ENCODE measurements at regions not wholly inside any gene's neighbourhood (a gene's known extent, or its start where the extent isn't known, plus 50 kb on each side); places are given as distances from the start of the nearest gene placed in this dataset.
A peak's percentile ranks its signal among the peaks of the same experiment; 100 is the strongest.

DNA sequence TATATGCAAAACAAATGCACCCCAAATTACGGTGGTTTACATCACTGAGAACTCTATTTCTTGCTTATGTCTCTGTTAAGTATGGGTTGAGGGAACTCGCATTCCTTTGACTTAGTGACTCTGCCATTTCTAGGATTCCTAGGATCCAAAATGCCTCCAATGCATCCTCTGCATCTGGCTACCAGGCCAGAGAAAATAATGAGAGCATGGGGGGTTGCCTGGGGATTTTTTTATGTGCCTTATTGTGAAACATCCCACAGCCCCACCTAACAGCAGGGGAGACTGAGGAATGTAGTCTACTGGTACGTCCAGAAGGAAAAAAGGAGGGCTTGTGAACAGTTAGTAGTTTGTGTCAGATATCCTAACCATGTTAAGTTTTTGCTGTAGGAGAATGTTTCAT is 466.0 kb upstream of the ARRDC3 start:
- H3K4me1 ChIP-seq (replicated peaks in 1 of 2): no peaks in the 10 kb centered on the region
- no peak overlapping the region for H3K4me3 ChIP-seq
- WGBS, 10 experiments: 0 to 92% (median 80%) methylated on average over 1 to 2 of the region's 3 CpGs; no CpG with 5 or more reads in 2 of the 10 experiments
- ATAC-seq (replicated peaks in 6 of 8): no peak
- no peak overlapping the region for H3K27ac ChIP-seq
- in situ Hi-C loops (cut with MboI; ENCODE audit: low pct_unique_long_range_greater_than_20kb in 2 of 9, low sequenced_read_pairs in 9 of 9, unreplicated experiment in 9 of 9): no loop called here

DNA sequence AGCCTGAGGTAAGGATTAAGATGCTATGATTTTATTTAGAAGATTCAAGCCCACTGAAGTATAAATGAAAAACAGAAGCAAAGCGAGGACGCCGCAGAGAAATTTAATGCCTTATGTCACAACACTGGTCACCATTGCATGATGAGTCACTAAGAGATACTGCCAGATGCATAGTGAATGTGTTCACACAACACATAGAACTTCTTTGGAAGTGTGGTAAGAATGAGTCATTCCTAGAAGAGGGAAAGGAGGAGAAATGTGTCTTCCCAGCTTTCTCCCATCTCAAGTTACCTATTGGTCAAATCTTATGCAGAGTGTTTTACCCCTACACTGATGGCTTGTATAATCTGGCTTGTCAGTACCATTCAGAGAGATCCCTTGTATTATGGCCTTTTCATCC is 465.3 kb upstream of the ARRDC3 start:
- no peaks in the 10 kb centered on the region for H3K4me1 ChIP-seq (replicated peaks in 1 of 2)
- H3K27ac ChIP-seq: no peak overlapping the region
- WGBS, 10 experiments: 8 to 87% (median 47%) methylated on average over 1 to 3 of the region's 3 CpGs; no CpG with 5 or more reads in 3 of the 10 experiments
- H3K4me3 ChIP-seq: no peak overlapping the region
- ATAC-seq (replicated peaks in 6 of 8): peak; percentile 50 to 99 (median 80)
- in situ Hi-C loops (cut with MboI; ENCODE audit: low pct_unique_long_range_greater_than_20kb in 2 of 9, low sequenced_read_pairs in 9 of 9, unreplicated experiment in 9 of 9): no loop called here

DNA sequence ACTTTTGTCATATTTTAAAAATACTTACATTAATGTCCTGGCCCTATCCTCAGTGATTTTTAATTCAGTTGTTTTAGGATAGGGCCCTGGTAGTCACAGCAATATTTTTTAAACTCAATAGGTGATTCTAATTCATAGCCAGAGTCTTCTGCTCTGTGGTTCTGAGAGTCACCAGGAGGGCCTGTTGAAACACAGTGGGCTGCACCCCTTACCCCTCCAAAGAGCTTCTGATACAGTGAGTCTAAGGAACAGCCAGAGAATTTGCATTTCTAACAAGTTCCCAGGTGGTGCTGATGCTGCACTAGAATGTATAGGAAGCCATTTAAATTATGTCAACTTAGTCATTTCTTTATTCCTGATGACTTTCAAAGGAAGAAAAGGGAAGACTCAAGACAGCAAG is 458.3 kb upstream of the ARRDC3 start:
- H3K4me3 ChIP-seq: no peak overlapping the region
- in situ Hi-C loops (cut with MboI; ENCODE audit: low pct_unique_long_range_greater_than_20kb in 2 of 9, low sequenced_read_pairs in 9 of 9, unreplicated experiment in 9 of 9): no loop called here
- no peak for ATAC-seq (replicated peaks in 6 of 8)
- H3K4me1 ChIP-seq (replicated peaks in 1 of 2): peaks cover 4 to 14% of the 10 kb centered on the region in 2 donors
- no peak overlapping the region for H3K27ac ChIP-seq

DNA sequence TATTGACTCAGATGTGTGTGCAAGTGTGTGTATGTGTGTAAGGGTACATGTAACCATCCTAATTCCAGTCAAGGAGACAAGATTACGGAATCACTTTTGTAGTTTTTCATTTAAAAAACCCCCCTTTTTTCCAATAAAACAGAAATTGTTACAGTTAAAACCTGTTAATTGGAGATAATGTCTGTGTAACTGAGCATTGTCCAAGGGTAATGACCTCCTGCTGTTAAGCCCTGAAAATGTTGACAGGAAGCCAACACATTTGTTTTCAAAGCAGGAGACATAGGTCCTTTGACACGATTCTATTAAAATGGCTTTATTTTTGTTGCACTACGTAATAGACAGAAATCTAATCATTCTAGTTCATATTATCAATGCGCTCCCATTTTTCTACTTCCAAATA is 457.3 kb upstream of the ARRDC3 start:
- Histone ChIP-seq H3K27ac (no peak overlapping the region), H3K4me1 (replicated peaks in 1 of 2) (peaks cover 4 to 14% of the 10 kb centered on the region in 2 donors), H3K4me3 (no peak overlapping the region)
- in situ Hi-C loops (cut with MboI; ENCODE audit: low pct_unique_long_range_greater_than_20kb in 2 of 9, low sequenced_read_pairs in 9 of 9, unreplicated experiment in 9 of 9): no loop called here
- ATAC-seq (replicated peaks in 6 of 8): peak in 1 of 8 experiments; percentile 50
- WGBS, 10 experiments: 48 to 93% (median 80%) methylated on average over 2 to 4 of the region's 4 CpGs; no CpG with 5 or more reads in 2 of the 10 experiments

DNA sequence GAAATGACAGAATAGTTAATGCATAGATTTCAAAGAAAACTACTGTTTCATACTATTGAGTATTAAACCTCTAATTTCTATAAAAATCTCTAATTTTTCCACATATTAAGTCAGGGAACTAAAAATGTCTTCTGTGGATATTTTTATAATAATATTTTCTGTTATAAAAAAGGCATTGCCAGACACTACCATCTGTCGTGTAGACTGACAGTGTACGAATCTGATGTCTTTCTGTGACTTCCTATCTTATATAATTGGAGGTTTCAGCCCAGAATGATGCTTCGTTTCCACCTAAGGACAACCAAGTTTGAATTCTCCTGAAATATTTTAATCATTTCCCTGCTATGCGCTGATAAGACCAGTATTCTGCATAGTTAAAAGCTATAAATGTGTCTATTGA is 456.6 kb upstream of the ARRDC3 start:
- no peak for ATAC-seq (replicated peaks in 6 of 8)
- H3K4me3 ChIP-seq: no peak overlapping the region
- in situ Hi-C loops (cut with MboI; ENCODE audit: low pct_unique_long_range_greater_than_20kb in 2 of 9, low sequenced_read_pairs in 9 of 9, unreplicated experiment in 9 of 9): no loop called here
- H3K4me1 ChIP-seq (replicated peaks in 1 of 2): peaks cover 4 to 14% of the 10 kb centered on the region in 2 donors
- H3K27ac ChIP-seq: no peak overlapping the region
- 10 to 100% (median 94%) methylated on average over 1 to 4 of the region's 4 CpGs for WGBS, 10 experiments

DNA sequence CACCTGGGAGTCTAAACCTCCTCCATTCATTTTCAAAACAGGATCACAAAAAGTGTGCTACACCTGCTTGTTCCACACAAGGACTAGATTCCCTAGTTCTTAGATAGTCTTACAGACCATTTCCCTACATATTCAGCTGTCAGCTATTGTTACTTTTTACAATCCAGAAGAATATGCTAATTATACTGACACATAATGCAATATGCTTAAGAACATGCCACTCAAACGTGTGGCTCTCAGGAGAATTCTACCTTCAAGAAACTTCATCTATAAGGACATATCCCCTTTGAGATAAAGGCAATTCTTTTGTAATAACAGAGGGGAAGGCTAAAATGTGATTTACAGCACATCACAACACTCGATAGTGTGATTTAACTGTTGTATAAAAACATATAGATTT is 456.1 kb upstream of the ARRDC3 start:
- Histone ChIP-seq H3K4me1 (replicated peaks in 1 of 2) (peaks cover 4 to 14% of the 10 kb centered on the region in 2 donors), H3K27ac (no peak overlapping the region), H3K4me3 (no peak overlapping the region)
- ATAC-seq (replicated peaks in 6 of 8): peak in 2 of 8 experiments; percentile 27 to 38
- WGBS, 10 experiments: 0 to 88% (median 49%) methylated on average over 1 to 2 of the region's 2 CpGs; no CpG with 5 or more reads in 2 of the 10 experiments
- in situ Hi-C loops (cut with MboI; ENCODE audit: low pct_unique_long_range_greater_than_20kb in 2 of 9, low sequenced_read_pairs in 9 of 9, unreplicated experiment in 9 of 9): no loop called here

DNA sequence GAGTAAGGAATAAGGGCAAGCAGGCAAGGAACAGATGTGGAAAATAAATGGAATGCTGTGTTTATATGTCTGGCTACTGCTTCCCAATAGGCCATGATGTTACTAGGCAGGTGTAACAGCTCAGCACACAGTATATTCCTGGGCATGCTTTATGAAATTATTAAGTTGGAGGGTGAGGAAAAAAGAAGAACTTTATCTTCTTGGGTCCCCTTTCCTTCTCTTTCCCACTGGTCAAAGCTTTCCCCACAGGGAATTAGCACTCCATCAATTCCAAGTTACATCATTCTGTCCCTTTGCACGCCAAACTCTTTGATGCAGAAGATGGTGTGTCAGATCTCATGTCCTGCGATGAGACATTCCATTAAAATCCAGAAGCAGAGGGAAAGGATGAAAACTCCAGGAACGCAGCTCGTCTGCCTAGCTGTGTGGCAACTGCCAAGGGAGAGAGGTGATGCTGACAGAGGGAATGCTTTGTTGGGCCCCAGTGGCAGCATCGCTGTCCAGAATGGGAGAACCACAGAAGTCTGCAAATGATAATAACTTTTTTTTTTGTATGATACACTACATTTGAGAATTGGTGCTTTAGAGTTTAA is 447.3 kb upstream of the ARRDC3 start:
- H3K4me1 ChIP-seq (replicated peaks in 1 of 2): no peaks in the 10 kb centered on the region
- ATAC-seq (replicated peaks in 6 of 8): no peak
- WGBS, 10 experiments: 2 to 100% (median 90%) methylated on average over 1 to 5 of the region's 5 CpGs; no CpG with 5 or more reads in 3 of the 10 experiments
- no peak overlapping the region for H3K4me3 ChIP-seq
- in situ Hi-C loops (cut with MboI; ENCODE audit: low pct_unique_long_range_greater_than_20kb in 2 of 9, low sequenced_read_pairs in 9 of 9, unreplicated experiment in 9 of 9): no loop called here
- H3K27ac ChIP-seq: no peak overlapping the region

DNA sequence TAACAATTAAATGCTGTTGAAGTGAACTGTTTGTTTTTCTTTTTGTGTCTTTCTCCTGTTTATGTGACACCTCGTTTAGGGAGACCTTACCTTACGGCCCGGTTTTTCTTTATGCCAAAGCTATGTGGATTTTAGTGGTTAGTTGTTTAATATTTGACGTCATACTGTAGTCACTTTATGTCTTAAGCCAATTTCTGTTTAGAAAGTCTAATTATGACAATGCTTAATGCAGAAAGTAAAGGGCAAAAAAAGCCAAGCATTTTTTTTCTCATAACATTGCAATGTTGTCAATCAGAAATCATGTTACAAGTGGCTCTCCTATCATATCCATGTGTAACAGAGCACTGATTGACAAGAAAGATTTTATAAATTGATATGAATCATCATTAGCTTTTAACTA is 442.5 kb upstream of the ARRDC3 start:
- no peak for ATAC-seq (replicated peaks in 6 of 8)
- Histone ChIP-seq H3K4me1 (replicated peaks in 1 of 2) (no peaks in the 10 kb centered on the region), H3K4me3 (no peak overlapping the region), H3K27ac (no peak overlapping the region)
- WGBS, 10 experiments: 50 to 87% (median 79%) methylated on average over 3 to 4 of the region's 4 CpGs; no CpG with 5 or more reads in 1 of the 10 experiments
- in situ Hi-C loops (cut with MboI; ENCODE audit: low pct_unique_long_range_greater_than_20kb in 2 of 9, low sequenced_read_pairs in 9 of 9, unreplicated experiment in 9 of 9): no loop called here

DNA sequence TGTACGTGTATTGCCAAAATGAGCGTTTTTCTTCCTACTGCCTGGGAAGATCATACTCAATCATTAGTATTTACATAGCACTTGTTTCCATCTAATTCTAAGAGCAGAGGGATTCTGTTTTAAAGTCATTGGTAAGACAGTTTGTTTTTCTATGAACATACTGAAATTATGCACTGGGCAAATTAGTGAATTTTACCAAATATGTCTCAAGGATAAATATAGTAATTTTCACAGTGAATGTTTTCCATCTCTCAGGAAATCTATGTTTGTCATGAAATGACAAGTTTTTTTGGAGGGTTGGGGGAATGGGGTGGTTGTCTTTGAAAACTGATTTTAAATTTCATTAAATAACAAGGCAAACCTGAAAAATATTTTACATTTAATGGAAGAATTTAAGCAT is 441.3 kb upstream of the ARRDC3 start:
- H3K4me1 ChIP-seq (replicated peaks in 1 of 2): no peaks in the 10 kb centered on the region
- no peak overlapping the region for H3K4me3 ChIP-seq
- in situ Hi-C loops (cut with MboI; ENCODE audit: low pct_unique_long_range_greater_than_20kb in 2 of 9, low sequenced_read_pairs in 9 of 9, unreplicated experiment in 9 of 9): no loop called here
- ATAC-seq (replicated peaks in 6 of 8): no peak
- WGBS, 10 experiments: 43 to 100% (median 92%) methylated on average over 1 to 2 of the region's 2 CpGs; no CpG with 5 or more reads in 3 of the 10 experiments
- no peak overlapping the region for H3K27ac ChIP-seq

DNA sequence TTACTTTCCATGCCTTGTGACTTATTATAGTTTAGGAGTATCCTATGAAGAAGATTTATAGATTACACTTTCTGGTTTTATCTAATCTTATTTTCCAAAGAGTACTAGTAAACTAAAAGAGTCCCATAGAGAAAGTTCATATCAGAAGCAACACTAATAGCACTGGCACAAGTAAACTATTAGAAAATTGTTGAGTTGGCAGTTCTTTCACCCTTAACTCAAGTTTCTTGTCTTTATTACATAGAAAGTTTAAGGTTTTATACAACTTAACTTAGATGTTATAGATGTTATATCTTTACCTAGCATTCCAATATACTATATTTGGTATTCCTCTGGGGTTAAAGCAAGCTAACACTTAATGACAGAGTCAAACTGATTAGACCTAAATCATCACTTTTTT is 437.8 kb upstream of the ARRDC3 start:
- ATAC-seq (replicated peaks in 6 of 8): no peak
- Histone ChIP-seq H3K4me3 (no peak overlapping the region), H3K4me1 (replicated peaks in 1 of 2) (no peaks in the 10 kb centered on the region), H3K27ac (no peak overlapping the region)
- in situ Hi-C loops (cut with MboI; ENCODE audit: low pct_unique_long_range_greater_than_20kb in 2 of 9, low sequenced_read_pairs in 9 of 9, unreplicated experiment in 9 of 9): no loop called here

DNA sequence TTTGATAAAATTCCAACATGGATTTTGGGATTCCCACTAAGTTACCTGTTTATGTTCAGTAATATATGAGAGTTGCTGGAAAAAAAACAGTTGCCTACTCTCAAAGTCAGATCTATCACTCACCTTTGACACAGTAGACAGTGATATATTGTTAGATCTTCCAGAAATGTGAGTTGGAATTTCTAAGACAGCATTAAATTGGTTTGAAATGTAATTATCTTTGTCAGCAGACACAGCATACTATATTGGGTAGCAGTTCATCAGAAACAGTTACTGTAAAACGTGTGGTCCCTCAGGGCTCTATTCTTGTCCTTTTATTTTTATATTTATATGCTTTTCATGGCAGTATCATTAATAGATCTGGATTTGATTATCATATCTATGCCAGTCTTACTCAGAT is 433.6 kb upstream of the ARRDC3 start:
- 0 to 20% (median 0%) methylated on average over 1 of the region's 1 CpG; no CpG with 5 or more reads in 2 of the 10 experiments for WGBS, 10 experiments

DNA sequence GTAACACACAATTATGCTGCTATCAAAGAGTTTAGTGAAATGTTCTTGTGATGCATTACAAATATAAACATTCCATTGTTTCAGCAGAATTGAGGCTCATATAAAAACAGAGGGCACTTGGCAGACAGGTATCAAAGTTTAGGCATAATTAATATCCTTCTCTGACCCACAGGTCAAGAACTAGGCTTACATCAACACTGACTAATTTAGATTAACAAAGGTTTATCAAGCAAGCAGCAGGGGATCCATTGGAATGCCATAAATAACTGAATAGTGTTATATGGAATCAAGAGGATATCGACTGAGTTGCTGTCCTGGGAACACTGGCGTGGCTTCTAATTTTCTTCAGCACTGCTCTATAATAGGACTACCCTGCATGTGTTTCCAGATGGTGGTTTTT is 414.5 kb upstream of the ARRDC3 start:
- in situ Hi-C loops (cut with MboI; ENCODE audit: low pct_unique_long_range_greater_than_20kb in 2 of 9, low sequenced_read_pairs in 9 of 9, unreplicated experiment in 9 of 9): no loop called here

More for the DNA sequence above, 433.6 kb upstream of the ARRDC3 start:
- no peak overlapping the region for H3K4me3 ChIP-seq
- H3K4me1 ChIP-seq (replicated peaks in 1 of 2): no peaks in the 10 kb centered on the region
- ATAC-seq (replicated peaks in 6 of 8): peak in 2 of 8 experiments; percentile 36 to 50
- no peak overlapping the region for H3K27ac ChIP-seq
- in situ Hi-C loops (cut with MboI; ENCODE audit: low pct_unique_long_range_greater_than_20kb in 2 of 9, low sequenced_read_pairs in 9 of 9, unreplicated experiment in 9 of 9): no loop called here

DNA sequence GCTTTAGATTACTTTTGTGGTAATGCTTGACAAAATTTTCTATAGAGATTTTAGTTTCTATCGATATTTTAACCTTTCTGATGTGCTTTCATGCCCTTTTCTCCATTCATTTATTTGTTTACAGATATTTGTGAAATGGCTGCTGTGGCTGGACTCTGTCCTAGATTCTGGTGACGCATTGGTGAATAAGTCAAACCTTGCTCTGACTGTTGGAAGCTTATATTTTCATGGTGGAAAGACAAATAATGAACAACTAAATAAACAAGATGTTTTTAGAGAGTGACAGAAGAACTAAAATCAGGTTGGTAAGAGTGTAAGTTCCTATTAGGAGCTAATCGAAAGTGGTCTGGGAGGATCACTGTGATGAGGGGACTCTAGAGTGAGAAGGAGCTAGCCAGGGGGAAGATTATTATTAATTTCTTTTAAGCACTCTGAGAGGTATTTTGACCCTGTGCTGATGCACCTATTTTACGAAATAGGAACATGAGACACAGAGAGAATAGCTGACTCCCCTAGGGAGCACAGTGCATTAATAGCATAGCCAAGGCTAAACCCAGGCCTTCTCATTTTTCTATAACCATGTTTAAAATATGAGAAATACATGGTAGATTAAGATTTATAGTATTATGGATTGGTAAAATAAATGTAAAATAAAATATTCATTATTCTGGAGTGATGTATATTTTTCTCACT is 411.9 kb upstream of the ARRDC3 start:
- no peak for ATAC-seq (replicated peaks in 6 of 8)
- in situ Hi-C loops (cut with MboI; ENCODE audit: low pct_unique_long_range_greater_than_20kb in 2 of 9, low sequenced_read_pairs in 9 of 9, unreplicated experiment in 9 of 9): no loop called here
- WGBS, 10 experiments: 20 to 100% (median 84%) methylated on average over 2 to 4 of the region's 4 CpGs
- Histone ChIP-seq H3K27ac (no peak overlapping the region), H3K4me3 (no peak overlapping the region), H3K4me1 (replicated peaks in 1 of 2) (peaks cover 3 to 7% of the 10 kb centered on the region in 2 donors)

More for the DNA sequence above, 414.5 kb upstream of the ARRDC3 start:
- H3K4me3 ChIP-seq: no peak overlapping the region
- H3K4me1 ChIP-seq (replicated peaks in 1 of 2): peaks cover 3 to 7% of the 10 kb centered on the region in 2 donors
- peak in 2 of 8 experiments; percentile 13 to 15 for ATAC-seq (replicated peaks in 6 of 8)
- WGBS, 10 experiments: 0 to 39% (median 26%) methylated on average over 1 to 2 of the region's 2 CpGs; no CpG with 5 or more reads in 5 of the 10 experiments
- no peak overlapping the region for H3K27ac ChIP-seq

DNA sequence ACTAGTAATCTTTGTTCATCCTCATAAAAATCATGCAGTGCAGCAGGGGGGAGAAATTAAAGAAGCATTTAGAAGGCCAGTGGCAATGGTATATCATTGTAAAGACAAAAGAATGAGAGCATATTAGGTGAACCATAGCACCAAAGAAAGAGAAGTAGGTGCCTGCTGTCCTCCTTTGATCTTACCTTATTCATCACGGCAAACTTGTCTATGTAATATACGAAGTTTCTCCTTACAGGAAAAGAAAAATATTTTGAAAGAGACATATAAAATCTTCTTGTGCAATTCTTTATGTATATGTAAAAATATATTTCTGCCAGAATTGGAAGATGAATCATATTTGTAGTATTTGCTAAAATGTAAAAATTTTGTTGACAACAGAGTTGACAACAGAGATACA is 411.3 kb upstream of the ARRDC3 start:
- Histone ChIP-seq H3K4me1 (replicated peaks in 1 of 2) (peaks cover 3 to 7% of the 10 kb centered on the region in 2 donors), H3K4me3 (no peak overlapping the region), H3K27ac (no peak overlapping the region)
- no peak for ATAC-seq (replicated peaks in 6 of 8)
- in situ Hi-C loops (cut with MboI; ENCODE audit: low pct_unique_long_range_greater_than_20kb in 2 of 9, low sequenced_read_pairs in 9 of 9, unreplicated experiment in 9 of 9): no loop called here
- 11 to 83% (median 40%) methylated on average over 1 to 2 of the region's 2 CpGs; no CpG with 5 or more reads in 1 of the 10 experiments for WGBS, 10 experiments
